HG03558 (cell line): ENCODE measurements at regions not wholly inside any gene's neighbourhood (a gene's known extent, or its start where the extent isn't known, plus 50 kb on each side); places are given as distances from the start of the nearest gene placed in this dataset.
"Not testable (repeated sequence)": the region's sequence is repeated elsewhere in the genome, so short reads cannot be mapped to it uniquely, and the experiment has no call there.

Experiments
- ATAC-seq: cut with Tn5 transposase; IDR thresholded peaks from one replicate; pipeline ENCODE4 v1.9.1; 2021; ENCODE audit warnings: moderate number of reproducible peaks; ENCODE audit not compliant: unreplicated experiment; ENCODE audit errors: extremely low read depth

GRCh38 chr1:184889902-184890301 is 84.4 kb downstream of the NIBAN1 start:
- ATAC-seq: no peak

- ATAC-seq: no peak
Measured at GRCh38 chr1:184889166-184889565, 85.1 kb downstream of the NIBAN1 start.

- no peak for ATAC-seq
Measured at GRCh38 chr1:184888505-184888904, 85.8 kb downstream of the NIBAN1 start.

GRCh38 chr1:184882957-184883815 is 91.1 kb downstream of the NIBAN1 start:
- ATAC-seq: no peak

GRCh38 chr1:184881941-184882913 is 92.1 kb downstream of the NIBAN1 start:
- peak; percentile 35 for ATAC-seq

- ATAC-seq: no peak
Measured at GRCh38 chr1:184879876-184880557, 94.3 kb downstream of the NIBAN1 start.

GRCh38 chr1:184878602-184879001 is 95.7 kb downstream of the NIBAN1 start:
- no peak for ATAC-seq

GRCh38 chr1:184878002-184878401 is 96.3 kb downstream of the NIBAN1 start:
- no peak for ATAC-seq

GRCh38 chr1:184876015-184876414 is 98.3 kb downstream of the NIBAN1 start:
- not testable (repeated sequence) for ATAC-seq

- no peak for ATAC-seq
Measured at GRCh38 chr1:184875218-184875617, 99.1 kb downstream of the NIBAN1 start.

GRCh38 chr1:184870319-184870718 is 104.0 kb downstream of the NIBAN1 start:
- no peak for ATAC-seq

- no peak for ATAC-seq
Measured at GRCh38 chr1:184867866-184868689, 106.2 kb downstream of the NIBAN1 start.

GRCh38 chr1:184866991-184867788 is 107.1 kb downstream of the NIBAN1 start:
- peak; percentile 87 for ATAC-seq

- peak; percentile 24 for ATAC-seq
Measured at GRCh38 chr1:184866586-184866985, 107.7 kb downstream of the NIBAN1 start.

GRCh38 chr1:184865831-184866230 is 108.5 kb downstream of the NIBAN1 start:
- no peak for ATAC-seq

GRCh38 chr1:184861755-184862336 is 107.2 kb upstream of the EDEM3 start:
- ATAC-seq: no peak

GRCh38 chr1:184860985-184861754 is 106.5 kb upstream of the EDEM3 start:
- peak; percentile 51 for ATAC-seq

- no peak for ATAC-seq
Measured at GRCh38 chr1:184860535-184860934, 105.9 kb upstream of the EDEM3 start.
